H1 (cell line): ENCODE measurements at regions not wholly inside any gene's neighbourhood (a gene's known extent, or its start where the extent isn't known, plus 50 kb on each side); places are given as distances from the start of the nearest gene placed in this dataset.

Source experiments
- CTCF ChIA-PET: fragments of 300-600 bp; sonication (Branson Sonifier 250); formaldehyde crosslinking; loops from one replicate; lab custom pipeline; 2021; ENCODE audit not compliant: partially characterized antibody; lab: Charles Lee
- POLR2A ChIA-PET: fragments of 300-600 bp; sonication (Branson Sonifier 250); formaldehyde crosslinking; loops from one replicate; lab custom pipeline; 2021; ENCODE audit warnings: inconsistent platforms; ENCODE audit not compliant: partially characterized antibody; lab: Charles Lee
- DNase-seq, 2 experiments: peaks; one replicate each; pipeline versions ENCODE4 v3.0.0 to v3.0.0-alpha.2; 2010 to 2022; ENCODE audit warnings: low spot score in 2 of 2, low read depth in 1 of 2, mixed read lengths in 1 of 2
- FAIRE-seq: peaks from 2 replicates; lab custom pipeline; 2011; peaks lifted over from hg19 to GRCh38; lab: Jason Lieb, UNC
- H2AFZ ChIP-seq: 2 replicates; pipeline ENCODE4 v1.8.1; 2012; ENCODE audit warnings: low read length, inconsistent platforms
- H2AK5ac ChIP-seq: 2 replicates; pipeline ENCODE4 v1.6.1; 2013; ENCODE audit warnings: low read depth, low read length
- H2BK120ac ChIP-seq: replicated peaks from 2 replicates; pipeline ENCODE3; 2013; ENCODE audit warnings: low read depth, low read length, inconsistent platforms
- H2BK12ac ChIP-seq: 2 replicates; pipeline ENCODE4 v1.6.1; 2013; ENCODE audit warnings: low read depth, low read length
- H2BK15ac ChIP-seq: 2 replicates; pipeline ENCODE4 v1.6.1; 2013; ENCODE audit warnings: low read length
- H2BK20ac ChIP-seq: 2 replicates; pipeline ENCODE4 v1.6.1; 2013; ENCODE audit warnings: low read length
- H2BK5ac ChIP-seq: 2 replicates; pipeline ENCODE4 v1.6.1; 2013; ENCODE audit warnings: low read depth, low read length
- H3K14ac ChIP-seq: 2 replicates; pipeline ENCODE4 v1.6.1; 2013; ENCODE audit warnings: inconsistent platforms; ENCODE audit not compliant: insufficient read length
- H3K18ac ChIP-seq: 2 replicates; pipeline ENCODE4 v1.6.1; 2013; ENCODE audit warnings: low read length; ENCODE audit errors: extremely low read depth
- H3K23ac ChIP-seq: 2 replicates; pipeline ENCODE4 v1.6.1; 2013; ENCODE audit warnings: inconsistent platforms; ENCODE audit not compliant: insufficient read length
- H3K23me2 ChIP-seq: 2 replicates; pipeline ENCODE4 v1.6.1; 2013; ENCODE audit warnings: low read depth, low read length
- H3K27ac ChIP-seq: 2 replicates; pipeline ENCODE4 v1.6.1; 2011; ENCODE audit warnings: low read depth, low read length, inconsistent platforms
- H3K27me3 ChIP-seq, 4 experiments: replicated peaks in 1 of 4; 1 replicate in 1 of 4; 2 replicates in 3 of 4; pipeline versions ENCODE4 v1.6.1 to v1.8.1; 2011 to 2013; ENCODE audit warnings: low read length in 3 of 4, mild to moderate bottlenecking in 3 of 4, inconsistent platforms in 2 of 4, mixed read lengths in 2 of 4, moderate library complexity in 1 of 4; ENCODE audit not compliant: control insufficient read depth in 3 of 4, insufficient read depth in 3 of 4; ENCODE audit errors: extremely low read depth in 1 of 4
- H3K36me3 ChIP-seq, 4 experiments: 2 replicates each; pipeline versions ENCODE4 v1.6.1 to v1.8.1; 2011 to 2013; ENCODE audit warnings: mild to moderate bottlenecking in 4 of 4, low read length in 3 of 4, moderate library complexity in 2 of 4, control low read depth in 1 of 4, inconsistent platforms in 1 of 4; ENCODE audit not compliant: insufficient read depth in 4 of 4, control insufficient read depth in 2 of 4
- H3K4ac ChIP-seq: replicated peaks from 2 replicates; pipeline ENCODE3; 2013; ENCODE audit warnings: low read length, low read depth, mixed read lengths, inconsistent platforms; ENCODE audit not compliant: insufficient read length
- H3K4me1 ChIP-seq, 4 experiments: replicated peaks in 1 of 4; 1 replicate in 1 of 4; 2 replicates in 3 of 4; pipeline versions ENCODE4 v1.6.1 to v1.8.1; 2011 to 2013; ENCODE audit warnings: low read length in 3 of 4, inconsistent platforms in 2 of 4, mixed read lengths in 1 of 4; ENCODE audit not compliant: insufficient read depth in 4 of 4, control insufficient read depth in 3 of 4
- H3K4me2 ChIP-seq, 2 experiments: 2 replicates each; pipeline versions ENCODE4 v1.6.1 to v1.8.1; 2011 to 2013; ENCODE audit warnings: low read depth in 2 of 2, low read length in 2 of 2, control low read depth in 1 of 2, inconsistent platforms in 1 of 2, mild to moderate bottlenecking in 1 of 2; ENCODE audit not compliant: insufficient read depth in 1 of 2
- H3K4me3 ChIP-seq, 4 experiments: fragments of 200-600, 300-600 bp in 1 of 4; sonication (generic), shearing (Covaris generic), sonication (Bioruptor Twin) in 1 of 4; 2 replicates each; pipeline versions ENCODE4 v1.5.1 to v1.8.1; 2011 to 2016; ENCODE audit warnings: low read length in 4 of 4, low read depth in 3 of 4, control low read depth in 2 of 4, inconsistent platforms in 2 of 4, mild to moderate bottlenecking in 2 of 4, mixed read lengths in 1 of 4, moderate library complexity in 1 of 4; ENCODE audit not compliant: insufficient read depth in 2 of 4; ENCODE audit errors: extremely low read depth in 1 of 4
- H3K56ac ChIP-seq: replicated peaks from 2 replicates; pipeline ENCODE3; 2013; ENCODE audit warnings: low read depth, mild to moderate bottlenecking, mixed read lengths, low read length, inconsistent platforms; ENCODE audit not compliant: insufficient read length
- H3K79me1 ChIP-seq: 2 replicates; pipeline ENCODE4 v1.6.1; 2013; ENCODE audit warnings: low read depth, low read length, control low read depth
- H3K79me2 ChIP-seq, 2 experiments: 2 replicates each; pipeline versions ENCODE4 v1.6.1 to v1.8.1; 2012 to 2013; ENCODE audit warnings: low read length in 2 of 2, mild to moderate bottlenecking in 2 of 2, inconsistent platforms in 1 of 2; ENCODE audit not compliant: insufficient read depth in 2 of 2, control insufficient read depth in 1 of 2
- H3K9ac ChIP-seq, 4 experiments: replicated peaks in 1 of 4; 1 replicate in 1 of 4; 2 replicates in 3 of 4; pipeline versions ENCODE4 v1.6.1 to v1.8.1; 2011 to 2013; ENCODE audit warnings: low read depth in 3 of 4, low read length in 3 of 4, control low read depth in 2 of 4, mild to moderate bottlenecking in 2 of 4, moderate library complexity in 2 of 4, inconsistent platforms in 1 of 4; ENCODE audit errors: extremely low read depth in 1 of 4
- H3K9me3 ChIP-seq, 2 experiments: 2 replicates each; pipeline versions ENCODE4 v1.6.1 to v1.8.1; 2012 to 2013; ENCODE audit warnings: mild to moderate bottlenecking in 2 of 2, moderate library complexity in 2 of 2, control low read depth in 1 of 2, inconsistent platforms in 1 of 2, low read depth in 1 of 2, low read length in 1 of 2, mixed read lengths in 1 of 2; ENCODE audit not compliant: insufficient read depth in 2 of 2
- H4K20me1 ChIP-seq, 2 experiments: replicated peaks in 1 of 2; 2 replicates each; pipeline versions ENCODE3 to v1.8.1; 2011 to 2013; ENCODE audit warnings: inconsistent platforms in 2 of 2, low read length in 2 of 2, mild to moderate bottlenecking in 1 of 2; ENCODE audit not compliant: insufficient read depth in 2 of 2, control insufficient read depth in 1 of 2
- H4K5ac ChIP-seq: 2 replicates; pipeline ENCODE4 v1.6.1; 2013; ENCODE audit warnings: low read length, low read depth, mixed read lengths, inconsistent platforms; ENCODE audit not compliant: insufficient read length
- H4K8ac ChIP-seq: 2 replicates; pipeline ENCODE4 v1.8.0; 2013; ENCODE audit warnings: mild to moderate bottlenecking, moderate library complexity, low read length, inconsistent platforms; ENCODE audit not compliant: insufficient read depth; ENCODE audit errors: extremely low read depth
- H4K91ac ChIP-seq: replicated peaks from 2 replicates; pipeline ENCODE3; 2013; ENCODE audit warnings: low read length, mixed read lengths, inconsistent platforms; ENCODE audit not compliant: insufficient read length
- CBX5 ChIP-seq: fragments of 300-800, 300-1000 bp; sonication (generic); IDR thresholded peaks from 2 replicates; pipeline ENCODE4 v1.7.1; 2016; ENCODE audit warnings: antibody characterized with exemption, low read length, low read depth
- EP300 ChIP-seq, 2 experiments: IDR thresholded peaks; 1 replicate in 1 of 2; 2 replicates in 1 of 2; pipeline ENCODE4 v1.6.1; 2011 to 2012; ENCODE audit warnings: low read depth in 2 of 2, low read length in 2 of 2, mild to moderate bottlenecking in 2 of 2, borderline replicate concordance in 1 of 2, inconsistent platforms in 1 of 2, moderate library complexity in 1 of 2
- NRF1 ChIP-seq: IDR thresholded peaks from 2 replicates; pipeline ENCODE4 v1.6.1; 2011; ENCODE audit warnings: mild to moderate bottlenecking, low read depth, low read length, improper control_type of control experiment
- RFX5 ChIP-seq: IDR thresholded peaks from 2 replicates; pipeline ENCODE4 v1.6.1; 2011; ENCODE audit warnings: low read depth, low read length, improper control_type of control experiment, borderline replicate concordance
- RNF2 ChIP-seq: fragments of 200-900, 300-1000 bp; sonication (generic); IDR thresholded peaks from 2 replicates; pipeline ENCODE4 v1.7.1; 2016; ENCODE audit warnings: borderline replicate concordance, low read depth, mild to moderate bottlenecking, antibody characterized with exemption, low read length; ENCODE audit not compliant: poor library complexity, severe bottlenecking; ENCODE audit errors: missing control alignments
- TAF7 ChIP-seq: optimal IDR thresholded peaks from 2 replicates; pipeline ENCODE3; 2011; ENCODE audit warnings: low read depth, mild to moderate bottlenecking, inconsistent platforms, low read length, moderate library complexity, borderline replicate concordance
- WGBS, 2 experiments: shearing (Covaris generic) in 1 of 2; methylation state at CpG; one replicate each; pipeline versions ENCODE4 v1.1.6 to v1.1.7; 2013 to 2015; ENCODE audit warnings: low lambda C conversion rate in 2 of 2, mixed read lengths in 2 of 2, inconsistent platforms in 1 of 2, low coverage in 1 of 2, missing lambda C conversion rate in 1 of 2; ENCODE audit not compliant: insufficient replicate concordance in 2 of 2, insufficient coverage in 1 of 2, insufficient read length in 1 of 2; ENCODE audit errors: extremely low coverage in 1 of 2, missing lambda C conversion rate in 1 of 2; 5-methylcytosine and 5-hydroxymethylcytosine counted together
- TF ChIP-seq, protein P1 (sequence below): IDR thresholded peaks from 2 replicates; pipeline ENCODE4 v1.6.1; 2012; ENCODE audit warnings: low read length, inconsistent platforms

DNA sequence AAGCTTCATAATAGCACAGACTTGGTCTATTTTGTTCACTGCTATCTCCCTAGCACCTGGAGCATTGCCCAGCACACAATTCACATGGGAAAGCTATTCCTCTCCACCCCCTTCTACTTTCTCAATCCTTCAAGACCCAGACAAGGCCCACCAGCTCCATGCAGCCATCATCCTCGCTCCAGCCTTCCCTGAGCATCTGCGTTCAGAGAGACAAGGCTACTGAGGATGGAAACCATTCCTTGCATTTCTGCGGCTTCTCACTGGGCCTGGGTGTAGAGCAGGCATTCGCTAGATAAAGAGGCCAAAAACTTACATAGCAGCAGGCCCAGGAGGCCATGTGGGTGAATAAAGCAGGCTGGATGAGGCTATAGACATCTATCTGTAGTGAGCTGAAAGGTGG, 530.8 kb downstream of the BUD13 start:
- FAIRE-seq (no peak), DNase-seq (no peak)
- Histone ChIP-seq H3K4me1 (peaks cover 0 to 10% (median 2%) of the 10 kb centered on the region in 4 experiments; a peak in 3 of 7 replicates), H2BK120ac (no peak overlapping the region), H3K79me2 (no peaks in the 10 kb centered on the region), H4K8ac (no peak overlapping the region), H3K23me2 (no peaks in the 10 kb centered on the region; the same call in 1 of the 2 replicates), H4K20me1 (peaks cover 0 to 2% of the 10 kb centered on the region in 2 experiments), H3K4me2 (no peak overlapping the region), H4K5ac (no peak overlapping the region), H2BK5ac (no peak overlapping the region), H3K4ac (no peak overlapping the region), H3K79me1 (no peaks in the 10 kb centered on the region), H2BK15ac (no peak overlapping the region), H2AFZ (no peak overlapping the region), H3K18ac (no peak overlapping the region), H2AK5ac (no peak overlapping the region), H3K23ac (no peak overlapping the region), H3K56ac (no peak overlapping the region), H3K27me3 (no peaks in the 10 kb centered on the region), H2BK20ac (no peak overlapping the region), H3K9me3 (no peaks in the 10 kb centered on the region), H3K4me3 (no peak overlapping the region), H3K9ac (no peak overlapping the region), H3K36me3 (no peaks in the 10 kb centered on the region), H2BK12ac (no peak overlapping the region), H4K91ac (no peak overlapping the region), H3K27ac (no peak overlapping the region), H3K14ac (no peak overlapping the region)
- CTCF ChIA-PET, result interaction anchor here (1.3 to 3.0 kb wide), 4 partner anchors 18 to 164 kb away, joined by 4 to 16 read pairs (median 6); no protein-coding TSS in a partner anchor
- TF ChIP-seq CBX5, result no peak
- TF ChIP-seq, protein P1, sequence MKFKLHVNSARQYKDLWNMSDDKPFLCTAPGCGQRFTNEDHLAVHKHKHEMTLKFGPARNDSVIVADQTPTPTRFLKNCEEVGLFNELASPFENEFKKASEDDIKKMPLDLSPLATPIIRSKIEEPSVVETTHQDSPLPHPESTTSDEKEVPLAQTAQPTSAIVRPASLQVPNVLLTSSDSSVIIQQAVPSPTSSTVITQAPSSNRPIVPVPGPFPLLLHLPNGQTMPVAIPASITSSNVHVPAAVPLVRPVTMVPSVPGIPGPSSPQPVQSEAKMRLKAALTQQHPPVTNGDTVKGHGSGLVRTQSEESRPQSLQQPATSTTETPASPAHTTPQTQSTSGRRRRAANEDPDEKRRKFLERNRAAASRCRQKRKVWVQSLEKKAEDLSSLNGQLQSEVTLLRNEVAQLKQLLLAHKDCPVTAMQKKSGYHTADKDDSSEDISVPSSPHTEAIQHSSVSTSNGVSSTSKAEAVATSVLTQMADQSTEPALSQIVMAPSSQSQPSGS, result no peak
- no peak for TF ChIP-seq RNF2
- TF ChIP-seq TAF7, result no peak
- no peak for TF ChIP-seq NRF1
- TF ChIP-seq RFX5, result no peak
- no peak for TF ChIP-seq EP300 (IDR thresholded peaks at IDR 0.05; ENCODE audit: borderline replicate concordance in 1 of 2, low read depth in 2 of 2, low read length in 2 of 2)
- POLR2A ChIA-PET, result interaction anchor here (0.8 kb wide), 1 partner anchor 441 kb away, joined by 3 read pairs; no protein-coding TSS in a partner anchor
- 81% methylated on average over 4 of the region's 4 CpGs; no CpG with 5 or more reads in 1 of the 2 experiments for WGBS, 2 experiments
